ENCODE measurements at regions not wholly inside any gene's neighbourhood (a gene's known extent, or its start where the extent isn't known, plus 50 kb on each side); places are given as distances from the start of the nearest gene placed in this dataset.

GRCh38 chr5:120225524-120225923, 238.6 kb upstream of the PRR16 start:
- DNase-seq (ENCODE audit: low spot score), result no peak
- TF ChIP-seq, protein P1, sequence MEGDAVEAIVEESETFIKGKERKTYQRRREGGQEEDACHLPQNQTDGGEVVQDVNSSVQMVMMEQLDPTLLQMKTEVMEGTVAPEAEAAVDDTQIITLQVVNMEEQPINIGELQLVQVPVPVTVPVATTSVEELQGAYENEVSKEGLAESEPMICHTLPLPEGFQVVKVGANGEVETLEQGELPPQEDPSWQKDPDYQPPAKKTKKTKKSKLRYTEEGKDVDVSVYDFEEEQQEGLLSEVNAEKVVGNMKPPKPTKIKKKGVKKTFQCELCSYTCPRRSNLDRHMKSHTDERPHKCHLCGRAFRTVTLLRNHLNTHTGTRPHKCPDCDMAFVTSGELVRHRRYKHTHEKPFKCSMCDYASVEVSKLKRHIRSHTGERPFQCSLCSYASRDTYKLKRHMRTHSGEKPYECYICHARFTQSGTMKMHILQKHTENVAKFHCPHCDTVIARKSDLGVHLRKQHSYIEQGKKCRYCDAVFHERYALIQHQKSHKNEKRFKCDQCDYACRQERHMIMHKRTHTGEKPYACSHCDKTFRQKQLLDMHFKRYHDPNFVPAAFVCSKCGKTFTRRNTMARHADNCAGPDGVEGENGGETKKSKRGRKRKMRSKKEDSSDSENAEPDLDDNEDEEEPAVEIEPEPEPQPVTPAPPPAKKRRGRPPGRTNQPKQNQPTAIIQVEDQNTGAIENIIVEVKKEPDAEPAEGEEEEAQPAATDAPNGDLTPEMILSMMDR (conservative IDR thresholded peaks at IDR 0.05; ENCODE audit: low read depth, low read length), result no peak
- TF ChIP-seq EZH2 (IDR thresholded peaks at IDR 0.05; ENCODE audit: borderline replicate concordance, low read depth, low read length, poor library complexity, severe bottlenecking), result no peak
- CTCF ChIA-PET, result no interaction called here
- Histone ChIP-seq H3K27ac (ENCODE audit: low read depth, low read length, poor library complexity, severe bottlenecking) (no peak overlapping the region), H3K36me3 (ENCODE audit: insufficient read depth, low read length, poor library complexity, severe bottlenecking) (no peaks in the 10 kb centered on the region), H3K4me1 (ENCODE audit: insufficient read depth, low read length, poor library complexity, severe bottlenecking) (no peaks in the 10 kb centered on the region), H3K27me3 (replicated peaks; ENCODE audit: insufficient read depth, low read depth, low read length, poor library complexity) (no peaks in the 10 kb centered on the region), H3K4me3 (ENCODE audit: low read depth, low read length, poor library complexity, severe bottlenecking) (no peak overlapping the region), H3K9me3 (ENCODE audit: low read depth, low read length, poor library complexity, severe bottlenecking) (no peaks in the 10 kb centered on the region)
- no TSS peak for BruUV-seq (replicated peaks)
- POLR2A ChIA-PET (ENCODE audit: low non-redundant PET), result no interaction called here
- intact Hi-C loops (cut with micrococcal nuclease; ENCODE audit: unreplicated experiment), result no loop called here

DNA sequence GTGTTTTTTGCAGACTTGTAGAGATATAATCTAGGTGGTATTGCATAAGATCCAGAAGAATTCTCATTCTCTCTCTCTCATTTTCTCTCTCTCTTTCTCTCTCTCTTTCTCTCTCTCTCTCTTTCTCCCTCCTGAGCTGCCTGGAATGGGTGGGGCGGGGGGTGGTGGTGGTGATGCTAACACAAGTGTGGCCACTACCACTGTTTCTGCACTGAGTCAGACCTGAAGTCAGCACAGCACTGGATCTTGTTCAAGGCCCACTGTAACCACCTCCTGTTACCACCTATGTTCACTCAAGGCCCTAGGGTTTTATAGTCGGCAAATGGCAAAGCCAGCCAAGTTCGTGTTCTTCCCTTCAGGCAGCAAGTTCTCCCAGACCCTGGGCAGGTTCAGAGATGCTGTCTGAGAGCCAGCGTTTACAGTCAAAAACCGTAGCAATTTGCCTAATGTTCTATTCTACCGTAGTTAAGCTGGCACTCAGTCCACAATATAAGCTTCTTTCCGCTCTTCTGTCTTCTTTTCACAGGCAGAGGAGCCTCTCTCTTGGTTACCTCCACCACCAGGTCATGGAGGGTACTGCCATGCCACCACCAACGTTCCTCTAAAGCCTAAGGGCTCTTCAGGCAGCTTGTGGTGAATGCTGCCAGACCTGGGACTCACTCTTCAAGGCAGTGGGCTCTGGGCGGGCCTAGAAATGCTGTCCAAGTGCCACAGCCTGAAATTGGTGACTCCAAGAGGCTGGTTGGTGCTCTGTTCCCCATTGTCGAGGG, 235.7 kb upstream of the PRR16 start:
- Histone ChIP-seq H3K9me3 (ENCODE audit: low read depth, low read length, poor library complexity, severe bottlenecking) (no peaks in the 10 kb centered on the region), H3K27ac (ENCODE audit: low read depth, low read length, poor library complexity, severe bottlenecking) (no peak overlapping the region), H3K4me1 (ENCODE audit: insufficient read depth, low read length, poor library complexity, severe bottlenecking) (no peaks in the 10 kb centered on the region), H3K36me3 (ENCODE audit: insufficient read depth, low read length, poor library complexity, severe bottlenecking) (no peaks in the 10 kb centered on the region), H3K4me3 (ENCODE audit: low read depth, low read length, poor library complexity, severe bottlenecking) (no peak overlapping the region), H3K27me3 (replicated peaks; ENCODE audit: insufficient read depth, low read depth, low read length, poor library complexity) (no peaks in the 10 kb centered on the region)
- no TSS peak for BruUV-seq (replicated peaks)
- TF ChIP-seq EZH2 (IDR thresholded peaks at IDR 0.05; ENCODE audit: borderline replicate concordance, low read depth, low read length, poor library complexity, severe bottlenecking), result no peak
- TF ChIP-seq, protein P1 (conservative IDR thresholded peaks at IDR 0.05; ENCODE audit: low read depth, low read length), result no peak
- CTCF ChIA-PET, result no interaction called here
- DNase-seq (ENCODE audit: low spot score), result peak; percentile 1
- intact Hi-C loops (cut with micrococcal nuclease; ENCODE audit: unreplicated experiment), result no loop called here
- POLR2A ChIA-PET (ENCODE audit: low non-redundant PET), result no interaction called here

DNA sequence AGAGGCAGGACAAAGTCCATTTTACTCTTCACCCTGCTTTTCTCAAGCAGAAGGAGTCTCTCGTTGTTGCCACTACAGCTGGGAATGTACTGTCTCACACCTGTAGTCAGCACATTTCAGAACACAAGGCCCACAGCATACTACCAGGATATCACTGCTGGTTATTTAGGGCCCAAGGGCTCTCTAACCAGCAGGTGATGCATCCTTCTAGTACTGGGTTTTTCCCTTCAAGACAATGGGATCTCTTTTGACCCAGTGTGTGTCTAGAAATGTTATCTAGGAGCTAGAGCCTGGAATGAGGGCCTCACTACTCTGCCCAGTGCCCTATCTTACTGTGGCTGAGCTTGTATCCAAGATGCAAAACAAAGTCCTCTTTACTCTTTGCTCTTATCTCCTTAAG, 235.1 kb upstream of the PRR16 start:
- Histone ChIP-seq H3K4me3 (ENCODE audit: low read depth, low read length, poor library complexity, severe bottlenecking) (no peak overlapping the region), H3K36me3 (ENCODE audit: insufficient read depth, low read length, poor library complexity, severe bottlenecking) (no peaks in the 10 kb centered on the region), H3K27me3 (replicated peaks; ENCODE audit: insufficient read depth, low read depth, low read length, poor library complexity) (no peaks in the 10 kb centered on the region), H3K9me3 (ENCODE audit: low read depth, low read length, poor library complexity, severe bottlenecking) (no peaks in the 10 kb centered on the region), H3K27ac (ENCODE audit: low read depth, low read length, poor library complexity, severe bottlenecking) (no peak overlapping the region), H3K4me1 (ENCODE audit: insufficient read depth, low read length, poor library complexity, severe bottlenecking) (no peaks in the 10 kb centered on the region)
- DNase-seq (ENCODE audit: low spot score), result no peak
- CTCF ChIA-PET, result no interaction called here
- intact Hi-C loops (cut with micrococcal nuclease; ENCODE audit: unreplicated experiment), result no loop called here
- no peak for TF ChIP-seq EZH2 (IDR thresholded peaks at IDR 0.05; ENCODE audit: borderline replicate concordance, low read depth, low read length, poor library complexity, severe bottlenecking)
- TF ChIP-seq, protein P1 (conservative IDR thresholded peaks at IDR 0.05; ENCODE audit: low read depth, low read length), result no peak
- no TSS peak for BruUV-seq (replicated peaks)
- POLR2A ChIA-PET (ENCODE audit: low non-redundant PET), result no interaction called here
